ENCODE measurements at regions not wholly inside any gene's neighbourhood (a gene's known extent, or its start where the extent isn't known, plus 50 kb on each side); places are given as distances from the start of the nearest gene placed in this dataset.
"Not testable (repeated sequence)": the region's sequence is repeated elsewhere in the genome, so short reads cannot be mapped to it uniquely, and the experiment has no call there.

- in situ Hi-C loops (cut with HindIII; ENCODE audit: low pct_ligation_motif_present, low pct_unique_long_range_greater_than_20kb, low sequenced_read_pairs), result no loop called here
- no peak for DNase-seq
Measured at GRCh38 chr17:71592431-71592830, 528.4 kb upstream of the SOX9 start.

GRCh38 chr17:71593078-71593477 lies 527.7 kb upstream of the SOX9 start:
- in situ Hi-C loops (cut with HindIII; ENCODE audit: low pct_ligation_motif_present, low pct_unique_long_range_greater_than_20kb, low sequenced_read_pairs), result no loop called here
- DNase-seq, result no peak

GRCh38 chr17:71599583-71599982 lies 521.2 kb upstream of the SOX9 start:
- in situ Hi-C loops (cut with HindIII; ENCODE audit: low pct_ligation_motif_present, low pct_unique_long_range_greater_than_20kb, low sequenced_read_pairs); DNase-seq: not testable (repeated sequence)

- no peak for DNase-seq
- in situ Hi-C loops (cut with HindIII; ENCODE audit: low pct_ligation_motif_present, low pct_unique_long_range_greater_than_20kb, low sequenced_read_pairs), result no loop called here
Measured at GRCh38 chr17:71600137-71600789, 520.6 kb upstream of the SOX9 start.

GRCh38 chr17:71601894-71602504 lies 518.8 kb upstream of the SOX9 start:
- in situ Hi-C loops (cut with HindIII; ENCODE audit: low pct_ligation_motif_present, low pct_unique_long_range_greater_than_20kb, low sequenced_read_pairs), result no loop called here
- DNase-seq, result no peak

- in situ Hi-C loops (cut with HindIII; ENCODE audit: low pct_ligation_motif_present, low pct_unique_long_range_greater_than_20kb, low sequenced_read_pairs), result no loop called here
- DNase-seq, result no peak
Measured at GRCh38 chr17:71613996-71614395, 506.8 kb upstream of the SOX9 start.

- in situ Hi-C loops (cut with HindIII; ENCODE audit: low pct_ligation_motif_present, low pct_unique_long_range_greater_than_20kb, low sequenced_read_pairs), result no loop called here
- DNase-seq, result no peak
Measured at GRCh38 chr17:71615820-71616219, 505.0 kb upstream of the SOX9 start.

- in situ Hi-C loops (cut with HindIII; ENCODE audit: low pct_ligation_motif_present, low pct_unique_long_range_greater_than_20kb, low sequenced_read_pairs); DNase-seq: not testable (repeated sequence)
Measured at GRCh38 chr17:71617767-71618166, 503.1 kb upstream of the SOX9 start.

- in situ Hi-C loops (cut with HindIII; ENCODE audit: low pct_ligation_motif_present, low pct_unique_long_range_greater_than_20kb, low sequenced_read_pairs), result no loop called here
- no peak for DNase-seq
Measured at GRCh38 chr17:71625330-71625729, 495.5 kb upstream of the SOX9 start.

GRCh38 chr17:71628306-71628705 lies 492.5 kb upstream of the SOX9 start:
- in situ Hi-C loops (cut with HindIII; ENCODE audit: low pct_ligation_motif_present, low pct_unique_long_range_greater_than_20kb, low sequenced_read_pairs), result no loop called here
- no peak for DNase-seq

GRCh38 chr17:71631483-71631882 lies 489.3 kb upstream of the SOX9 start:
- in situ Hi-C loops (cut with HindIII; ENCODE audit: low pct_ligation_motif_present, low pct_unique_long_range_greater_than_20kb, low sequenced_read_pairs), result no loop called here
- no peak for DNase-seq

- in situ Hi-C loops (cut with HindIII; ENCODE audit: low pct_ligation_motif_present, low pct_unique_long_range_greater_than_20kb, low sequenced_read_pairs), result no loop called here
- DNase-seq, result no peak
Measured at GRCh38 chr17:71632328-71632727, 488.5 kb upstream of the SOX9 start.

- in situ Hi-C loops (cut with HindIII; ENCODE audit: low pct_ligation_motif_present, low pct_unique_long_range_greater_than_20kb, low sequenced_read_pairs), result no loop called here
- no peak for DNase-seq
Measured at GRCh38 chr17:71633391-71633849, 487.4 kb upstream of the SOX9 start.

- in situ Hi-C loops (cut with HindIII; ENCODE audit: low pct_ligation_motif_present, low pct_unique_long_range_greater_than_20kb, low sequenced_read_pairs), result no loop called here
- no peak for DNase-seq
Measured at GRCh38 chr17:71634376-71634775, 486.4 kb upstream of the SOX9 start.

GRCh38 chr17:71635187-71635586 lies 485.6 kb upstream of the SOX9 start:
- in situ Hi-C loops (cut with HindIII; ENCODE audit: low pct_ligation_motif_present, low pct_unique_long_range_greater_than_20kb, low sequenced_read_pairs), result no loop called here
- DNase-seq, result no peak

GRCh38 chr17:71636644-71637043 lies 484.2 kb upstream of the SOX9 start:
- no peak for DNase-seq
- in situ Hi-C loops (cut with HindIII; ENCODE audit: low pct_ligation_motif_present, low pct_unique_long_range_greater_than_20kb, low sequenced_read_pairs), result no loop called here

GRCh38 chr17:71638668-71639067 lies 482.2 kb upstream of the SOX9 start:
- in situ Hi-C loops (cut with HindIII; ENCODE audit: low pct_ligation_motif_present, low pct_unique_long_range_greater_than_20kb, low sequenced_read_pairs), result no loop called here
- no peak for DNase-seq

GRCh38 chr17:71639865-71640264 lies 481.0 kb upstream of the SOX9 start:
- in situ Hi-C loops (cut with HindIII; ENCODE audit: low pct_ligation_motif_present, low pct_unique_long_range_greater_than_20kb, low sequenced_read_pairs), result no loop called here
- DNase-seq, result no peak

- in situ Hi-C loops (cut with HindIII; ENCODE audit: low pct_ligation_motif_present, low pct_unique_long_range_greater_than_20kb, low sequenced_read_pairs); DNase-seq: not testable (repeated sequence)
Measured at GRCh38 chr17:71646890-71647289, 473.9 kb upstream of the SOX9 start.

- DNase-seq; in situ Hi-C loops (cut with HindIII; ENCODE audit: low pct_ligation_motif_present, low pct_unique_long_range_greater_than_20kb, low sequenced_read_pairs): not testable (repeated sequence)
Measured at GRCh38 chr17:71648342-71648741, 472.5 kb upstream of the SOX9 start.
